ENCODE measurements at regions not wholly inside any gene's neighbourhood (a gene's known extent, or its start where the extent isn't known, plus 50 kb on each side); places are given as distances from the start of the nearest gene placed in this dataset.

GRCh38 chr17:14797021-14797420, 468.1 kb downstream of the PMP22 start:
- DNase-seq = no peak

GRCh38 chr17:14794961-14795360, 470.2 kb downstream of the PMP22 start:
- DNase-seq = no peak

- DNase-seq = no peak
These were observed 471.9 kb downstream of the PMP22 start for GRCh38 chr17:14793237-14793636.

- no peak for DNase-seq
These were observed 472.4 kb downstream of the PMP22 start for GRCh38 chr17:14792746-14793145.

GRCh38 chr17:14791221-14791620, 473.9 kb downstream of the PMP22 start:
- DNase-seq = no peak

GRCh38 chr17:14790521-14790920, 474.6 kb downstream of the PMP22 start:
- no peak for DNase-seq

GRCh38 chr17:14784997-14785696, 480.0 kb downstream of the PMP22 start:
- DNase-seq = peak; percentile 7 to 11

- DNase-seq = no peak
These were observed 480.2 kb downstream of the HS3ST3B1 start for GRCh38 chr17:14781123-14781522.

GRCh38 chr17:14780097-14780651, 479.3 kb downstream of the HS3ST3B1 start:
- no peak for DNase-seq

GRCh38 chr17:14779241-14779640, 478.4 kb downstream of the HS3ST3B1 start:
- DNase-seq = no peak

GRCh38 chr17:14777291-14777690, 476.4 kb downstream of the HS3ST3B1 start:
- no peak for DNase-seq

GRCh38 chr17:14776791-14777190, 475.9 kb downstream of the HS3ST3B1 start:
- DNase-seq = no peak

GRCh38 chr17:14775731-14776492, 475.0 kb downstream of the HS3ST3B1 start:
- no peak for DNase-seq

- DNase-seq = no peak
These were observed 473.9 kb downstream of the HS3ST3B1 start for GRCh38 chr17:14774774-14775173.

GRCh38 chr17:14772776-14773175, 471.9 kb downstream of the HS3ST3B1 start:
- no peak for DNase-seq

- no peak for DNase-seq
These were observed 470.7 kb downstream of the HS3ST3B1 start for GRCh38 chr17:14771543-14771942.

GRCh38 chr17:14768923-14769322, 468.0 kb downstream of the HS3ST3B1 start:
- DNase-seq = no peak

GRCh38 chr17:14762736-14763479, 462.0 kb downstream of the HS3ST3B1 start:
- no peak for DNase-seq

- DNase-seq = no peak
These were observed 460.0 kb downstream of the HS3ST3B1 start for GRCh38 chr17:14760719-14761411.

- DNase-seq = no peak
These were observed 459.3 kb downstream of the HS3ST3B1 start for GRCh38 chr17:14760212-14760611.

- DNase-seq = no peak
These were observed 458.4 kb downstream of the HS3ST3B1 start for GRCh38 chr17:14759325-14759724.

- DNase-seq = no peak
These were observed 455.6 kb downstream of the HS3ST3B1 start for GRCh38 chr17:14756479-14756878.

GRCh38 chr17:14755002-14755401, 454.1 kb downstream of the HS3ST3B1 start:
- DNase-seq = no peak

Data from stimulated activated CD4-positive, alpha-beta T cell treated with anti-CD3 and anti-CD28 coated beads, Interleukin-4, amount 100 ng/mL, for 4 hours (primary cell).